OCI-M1 (cell line): ENCODE measurements at regions not wholly inside any gene's neighbourhood (a gene's known extent, or its start where the extent isn't known, plus 50 kb on each side); places are given as distances from the start of the nearest gene placed in this dataset.

Experiments
- DNase-seq: peaks from one replicate; lab custom pipeline; 2025; lab: John Stamatoyannopoulos, UW

GRCh38 chr12:75724928-75725312 lies 213.5 kb upstream of the KRR1 start:
- no peak for DNase-seq

DNA sequence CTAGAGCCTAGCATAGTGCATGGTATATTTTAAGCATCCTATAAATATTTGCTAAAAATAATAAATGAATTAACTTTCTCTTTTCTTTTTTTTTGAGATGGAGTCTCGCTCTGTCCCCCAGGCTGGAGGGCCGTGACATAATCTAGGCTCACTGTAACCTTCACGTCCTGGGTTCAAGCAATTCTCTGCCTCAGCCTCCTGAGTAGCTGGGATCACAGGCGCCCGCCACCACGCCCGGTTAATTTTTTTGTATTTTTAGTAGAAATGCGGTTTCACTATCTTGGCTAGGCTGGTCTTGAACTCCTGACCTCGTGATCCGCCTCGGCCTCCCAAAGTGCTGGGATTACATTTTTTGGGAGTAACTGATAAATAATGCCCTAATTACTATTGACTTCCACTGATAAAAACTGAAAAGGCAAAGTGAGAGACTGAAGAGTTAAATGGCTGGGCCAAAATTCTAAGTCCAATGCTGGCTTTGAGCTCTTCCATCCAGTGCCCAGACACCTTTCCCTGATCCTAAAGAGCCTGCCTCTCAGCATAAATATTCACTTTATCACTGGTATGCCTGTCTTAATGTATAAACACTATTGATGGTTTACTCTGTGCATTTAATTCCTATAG lies 213.0 kb upstream of the KRR1 start:
- DNase-seq = no peak

DNA sequence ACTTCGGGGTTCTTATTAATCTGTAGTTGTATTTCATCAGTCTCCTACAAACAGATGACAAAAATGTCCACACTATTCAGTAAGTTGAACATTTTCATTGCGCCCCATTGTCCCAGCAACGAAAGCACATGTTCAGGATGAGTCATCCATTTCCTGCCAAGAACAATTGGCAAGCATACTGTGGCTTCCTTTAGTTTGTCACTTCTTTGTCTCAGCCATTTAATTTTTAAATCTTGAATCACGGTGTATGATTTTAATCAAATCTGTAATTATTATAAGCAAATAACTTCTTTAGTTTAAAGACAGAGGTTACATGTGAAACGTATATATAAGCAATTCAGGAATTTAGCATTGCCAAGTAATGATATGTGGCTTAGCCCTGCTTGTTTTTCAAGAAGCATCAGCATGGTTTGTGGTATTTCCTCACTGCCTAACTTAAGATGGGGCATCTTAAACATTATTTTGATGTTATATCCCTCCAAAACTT lies 211.3 kb upstream of the KRR1 start:
- DNase-seq = peak; percentile 60

GRCh38 chr12:75721796-75722195 lies 210.4 kb upstream of the KRR1 start:
- DNase-seq = no peak

- DNase-seq = no peak
These were observed 209.6 kb upstream of the KRR1 start for GRCh38 chr12:75720812-75721641.

- DNase-seq = no peak
These were observed 206.5 kb upstream of the KRR1 start for GRCh38 chr12:75717902-75718301.

DNA sequence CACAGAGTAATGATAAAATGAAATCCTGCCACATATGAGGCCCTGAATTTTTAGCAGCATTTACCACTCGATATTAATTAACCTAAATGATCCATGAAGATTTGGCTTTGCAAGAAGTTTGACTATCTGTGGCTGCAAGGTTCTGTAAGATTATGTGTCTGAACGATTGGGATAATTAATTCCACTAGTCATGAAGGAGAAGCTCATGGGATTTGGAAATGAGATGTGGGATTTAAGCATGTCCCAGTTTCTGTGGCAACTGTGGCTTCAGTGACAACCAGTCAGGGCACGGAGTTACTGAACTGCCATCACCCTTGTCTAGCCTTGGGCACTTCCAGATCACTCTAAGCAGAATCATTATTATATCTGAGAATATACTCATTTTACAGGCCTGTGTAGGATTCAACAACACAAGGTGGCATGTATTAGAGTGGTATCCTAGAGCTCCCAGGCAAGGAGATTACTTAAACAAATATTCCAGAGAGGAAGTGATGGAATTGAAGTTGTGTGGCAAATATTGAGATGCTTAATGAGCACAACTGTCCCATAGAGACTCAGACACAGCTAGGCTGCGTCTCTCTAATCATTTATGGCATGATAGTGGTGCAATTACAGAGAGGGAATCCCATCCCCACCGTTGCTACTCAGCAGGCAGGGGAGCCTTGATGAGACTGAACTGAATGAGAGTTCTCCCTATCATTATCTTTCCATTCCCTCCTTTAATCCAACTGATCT lies 205.0 kb upstream of the KRR1 start:
- DNase-seq = no peak

DNA sequence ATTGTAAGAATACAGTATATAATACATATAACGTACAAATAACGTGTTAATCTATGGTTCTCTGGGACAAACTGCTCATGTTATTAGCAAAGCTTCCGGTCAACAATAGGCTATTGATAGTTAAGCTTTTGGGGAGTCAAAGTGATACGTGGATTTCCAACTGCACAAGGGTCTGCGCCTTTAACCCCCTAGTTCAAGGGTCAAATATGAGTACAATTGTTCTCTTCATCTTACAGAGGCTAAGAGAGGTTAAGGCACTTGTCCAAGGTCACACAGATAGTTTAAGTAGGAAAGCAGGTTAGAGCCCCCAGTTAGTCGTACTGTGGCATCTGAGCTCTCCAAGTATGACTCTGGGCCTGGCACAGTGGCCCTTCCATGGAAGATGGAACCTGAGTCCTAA lies 204.3 kb upstream of the KRR1 start:
- no peak for DNase-seq

- DNase-seq = no peak
These were observed 203.9 kb upstream of the KRR1 start for GRCh38 chr12:75715323-75715644.

GRCh38 chr12:75714462-75715322 lies 203.3 kb upstream of the KRR1 start:
- DNase-seq = no peak

DNA sequence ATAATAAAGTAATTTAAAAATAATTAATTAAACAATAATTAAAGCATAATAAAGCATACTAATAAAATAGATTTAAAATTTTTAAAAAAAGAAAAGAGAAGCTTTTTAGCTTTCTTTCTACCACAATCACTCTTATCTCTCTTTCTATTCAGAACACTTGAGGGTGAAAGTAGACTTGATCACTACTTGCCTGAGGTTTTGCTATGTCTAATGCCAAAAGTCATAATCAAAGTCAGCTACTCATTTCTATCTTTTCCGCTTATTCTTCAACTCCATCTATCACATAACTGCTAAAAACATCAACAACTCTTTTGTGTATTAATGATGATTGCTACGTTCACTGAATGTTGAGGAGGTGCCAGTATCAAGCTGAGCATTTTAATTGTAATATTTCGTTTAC lies 202.0 kb upstream of the KRR1 start:
- no peak for DNase-seq

- no peak for DNase-seq
These were observed 200.8 kb upstream of the KRR1 start for GRCh38 chr12:75712223-75712622.

DNA sequence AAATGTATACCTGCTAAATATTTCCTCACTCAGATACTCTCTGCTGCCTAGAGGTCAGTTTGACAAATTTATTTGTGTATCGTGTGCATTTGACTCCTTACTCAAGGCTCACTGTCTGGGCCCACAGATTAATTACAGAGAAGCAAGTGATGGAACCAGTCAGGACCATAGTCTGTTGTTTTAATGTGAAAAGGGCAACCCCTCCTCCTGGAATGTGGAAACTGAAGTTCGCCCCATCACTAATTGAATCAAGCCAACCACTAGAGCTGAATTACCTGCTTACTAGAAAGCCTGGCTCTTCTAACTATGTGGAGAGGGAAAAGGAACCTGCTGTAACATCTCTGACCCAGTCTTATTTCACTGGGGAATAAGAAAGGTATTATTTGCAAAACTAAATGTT lies 199.9 kb upstream of the KRR1 start:
- DNase-seq = no peak

DNA sequence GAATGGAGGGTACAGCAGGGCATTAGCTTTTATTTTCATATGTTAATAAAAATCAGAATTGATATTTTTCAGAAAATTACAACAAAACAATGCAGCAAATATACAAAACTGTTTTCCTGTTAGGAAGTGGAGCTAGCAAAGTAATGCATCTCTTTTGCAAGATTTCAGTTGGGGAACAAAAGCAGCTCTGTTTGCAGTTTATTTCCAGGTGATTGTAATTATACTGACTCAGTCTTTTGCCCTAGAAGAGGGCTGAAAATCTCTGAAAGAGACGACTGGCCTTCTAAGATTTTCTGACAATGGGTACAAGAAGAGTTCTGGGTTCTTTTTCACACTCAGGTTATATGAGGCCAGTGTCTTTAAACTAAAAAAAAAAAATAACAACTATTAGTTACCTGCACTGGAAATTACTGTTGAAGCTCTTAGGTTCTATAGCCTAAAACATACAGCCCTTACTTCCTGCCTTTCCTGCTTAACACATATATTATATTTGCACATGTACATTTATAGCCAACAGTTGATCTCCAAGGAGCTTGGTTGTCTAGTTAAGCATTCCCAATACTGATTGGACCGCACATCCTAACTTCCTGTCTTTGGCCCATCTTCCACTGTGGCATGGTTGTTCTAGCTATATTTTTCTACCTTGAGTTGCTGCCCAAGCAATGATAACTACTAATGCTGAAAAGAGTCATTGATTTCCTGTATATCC lies 199.1 kb upstream of the KRR1 start:
- DNase-seq = no peak

GRCh38 chr12:75709503-75709902 lies 198.1 kb upstream of the KRR1 start:
- DNase-seq = no peak

GRCh38 chr12:75708802-75709201 lies 197.4 kb upstream of the KRR1 start:
- no peak for DNase-seq

- peak; percentile 44 for DNase-seq
These were observed 196.6 kb upstream of the KRR1 start for GRCh38 chr12:75707983-75708382.

GRCh38 chr12:75706786-75707605 lies 195.6 kb upstream of the KRR1 start:
- peak; percentile 90 for DNase-seq

DNA sequence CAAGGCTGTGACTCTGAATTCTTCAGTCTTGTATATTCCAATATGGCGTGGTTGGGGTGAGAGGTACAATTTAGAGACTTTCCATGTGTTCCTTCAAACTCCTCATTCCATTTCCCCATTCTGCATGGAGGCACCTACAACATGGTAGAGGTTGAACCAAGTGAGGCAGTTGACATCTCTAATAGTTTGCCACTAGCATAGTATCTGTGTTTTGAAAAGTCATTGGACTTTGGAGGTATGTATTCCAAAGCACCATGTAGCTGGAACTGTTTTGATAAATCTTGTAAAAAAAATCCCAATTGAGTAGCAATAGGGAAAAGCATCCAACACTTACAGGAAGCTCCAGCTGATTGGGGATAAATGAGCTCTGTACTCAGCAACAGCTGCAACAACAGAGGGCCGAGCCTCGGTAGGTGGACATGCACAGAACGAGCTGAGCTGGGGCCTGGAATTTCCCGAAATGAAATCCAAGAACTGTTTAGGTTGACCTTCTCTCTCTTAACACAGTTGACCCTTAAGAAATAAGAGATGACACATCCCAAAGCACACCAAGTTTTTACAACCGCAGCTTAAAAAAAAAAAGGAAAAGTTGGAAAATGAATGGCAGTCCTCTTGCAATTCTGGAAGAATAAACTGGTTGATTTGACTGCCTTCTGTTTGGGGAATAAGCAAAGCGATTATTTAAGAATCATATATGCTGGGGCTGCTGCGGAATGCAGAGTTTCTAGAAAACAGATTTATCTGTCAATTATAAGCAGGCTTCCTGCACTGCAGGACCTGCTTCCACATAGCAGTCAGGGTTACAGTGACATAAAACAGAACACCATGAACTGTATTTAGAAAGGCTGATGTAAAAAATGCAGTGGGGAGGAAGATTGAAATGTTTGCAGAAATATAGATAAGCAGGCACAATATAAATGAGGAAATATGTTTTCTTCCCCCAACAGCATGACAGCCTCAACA lies 194.6 kb upstream of the KRR1 start:
- DNase-seq = peak; percentile 87
